ENCODE measurements at regions not wholly inside any gene's neighbourhood (a gene's known extent, or its start where the extent isn't known, plus 50 kb on each side); places are given as distances from the start of the nearest gene placed in this dataset.

- H3K36me3 ChIP-seq (replicated peaks; ENCODE audit: control insufficient read depth, insufficient read depth, low read length), result no peaks in the 10 kb centered on the region
- H3K27me3 ChIP-seq (ENCODE audit: control insufficient read depth, insufficient read depth, low read length), result no peaks in the 10 kb centered on the region
- no peak for DNase-seq
- no peak overlapping the region for H3K4me3 ChIP-seq (ENCODE audit: insufficient read depth, low read depth, low read length)
Observed at GRCh38 chr9:110110154-110110553, 97.8 kb downstream of the C9orf152 start.

- no peak for DNase-seq
- Histone ChIP-seq H3K4me3 (ENCODE audit: insufficient read depth, low read depth, low read length) (no peak overlapping the region), H3K36me3 (replicated peaks; ENCODE audit: control insufficient read depth, insufficient read depth, low read length) (no peaks in the 10 kb centered on the region), H3K27me3 (ENCODE audit: control insufficient read depth, insufficient read depth, low read length) (no peaks in the 10 kb centered on the region)
Observed at GRCh38 chr9:110111868-110112267, 96.1 kb downstream of the C9orf152 start.

GRCh38 chr9:110112792-110113191 is 95.2 kb downstream of the C9orf152 start:
- Histone ChIP-seq H3K4me3 (ENCODE audit: insufficient read depth, low read depth, low read length) (no peak overlapping the region), H3K36me3 (replicated peaks; ENCODE audit: control insufficient read depth, insufficient read depth, low read length) (no peaks in the 10 kb centered on the region), H3K27me3 (ENCODE audit: control insufficient read depth, insufficient read depth, low read length) (no peaks in the 10 kb centered on the region)
- DNase-seq, result no peak

- Histone ChIP-seq H3K36me3 (replicated peaks; ENCODE audit: control insufficient read depth, insufficient read depth, low read length) (no peaks in the 10 kb centered on the region), H3K27me3 (ENCODE audit: control insufficient read depth, insufficient read depth, low read length) (no peaks in the 10 kb centered on the region), H3K4me3 (ENCODE audit: insufficient read depth, low read depth, low read length) (no peak overlapping the region)
- no peak for DNase-seq
Observed at GRCh38 chr9:110114086-110114858, 93.7 kb downstream of the C9orf152 start.

GRCh38 chr9:110114859-110115201 is 93.1 kb downstream of the C9orf152 start:
- H3K36me3 ChIP-seq (replicated peaks; ENCODE audit: control insufficient read depth, insufficient read depth, low read length), result no peaks in the 10 kb centered on the region
- H3K4me3 ChIP-seq (ENCODE audit: insufficient read depth, low read depth, low read length), result no peak overlapping the region
- DNase-seq, result peak; percentile 38
- H3K27me3 ChIP-seq (ENCODE audit: control insufficient read depth, insufficient read depth, low read length), result no peaks in the 10 kb centered on the region

GRCh38 chr9:110115341-110115820 is 92.6 kb downstream of the C9orf152 start:
- no peaks in the 10 kb centered on the region for H3K36me3 ChIP-seq (replicated peaks; ENCODE audit: control insufficient read depth, insufficient read depth, low read length)
- DNase-seq, result no peak
- H3K4me3 ChIP-seq (ENCODE audit: insufficient read depth, low read depth, low read length), result no peak overlapping the region
- H3K27me3 ChIP-seq (ENCODE audit: control insufficient read depth, insufficient read depth, low read length), result no peaks in the 10 kb centered on the region

- no peaks in the 10 kb centered on the region for H3K36me3 ChIP-seq (replicated peaks; ENCODE audit: control insufficient read depth, insufficient read depth, low read length)
- H3K4me3 ChIP-seq (ENCODE audit: insufficient read depth, low read depth, low read length), result no peak overlapping the region
- no peaks in the 10 kb centered on the region for H3K27me3 ChIP-seq (ENCODE audit: control insufficient read depth, insufficient read depth, low read length)
- DNase-seq, result no peak
Observed at GRCh38 chr9:110115826-110116542, 92.0 kb downstream of the C9orf152 start.

GRCh38 chr9:110116543-110116885 is 91.4 kb downstream of the C9orf152 start:
- no peaks in the 10 kb centered on the region for H3K27me3 ChIP-seq (ENCODE audit: control insufficient read depth, insufficient read depth, low read length)

GRCh38 chr9:110121170-110121569 is 86.8 kb downstream of the C9orf152 start:
- no peaks in the 10 kb centered on the region for H3K27me3 ChIP-seq (ENCODE audit: control insufficient read depth, insufficient read depth, low read length)
- DNase-seq, result no peak
- no peaks in the 10 kb centered on the region for H3K36me3 ChIP-seq (replicated peaks; ENCODE audit: control insufficient read depth, insufficient read depth, low read length)
- no peak overlapping the region for H3K4me3 ChIP-seq (ENCODE audit: insufficient read depth, low read depth, low read length)

More at GRCh38 chr9:110116543-110116885, 91.4 kb downstream of the C9orf152 start:
- Histone ChIP-seq H3K4me3 (ENCODE audit: insufficient read depth, low read depth, low read length) (no peak overlapping the region), H3K36me3 (replicated peaks; ENCODE audit: control insufficient read depth, insufficient read depth, low read length) (no peaks in the 10 kb centered on the region)
- DNase-seq, result no peak

- H3K27me3 ChIP-seq (ENCODE audit: control insufficient read depth, insufficient read depth, low read length), result no peaks in the 10 kb centered on the region
- no peak for DNase-seq
- H3K4me3 ChIP-seq (ENCODE audit: insufficient read depth, low read depth, low read length), result no peak overlapping the region
- no peaks in the 10 kb centered on the region for H3K36me3 ChIP-seq (replicated peaks; ENCODE audit: control insufficient read depth, insufficient read depth, low read length)
Observed at GRCh38 chr9:110123341-110124095, 84.4 kb downstream of the C9orf152 start.

- H3K4me3 ChIP-seq (ENCODE audit: insufficient read depth, low read depth, low read length), result no peak overlapping the region
- no peak for DNase-seq
- H3K36me3 ChIP-seq (replicated peaks; ENCODE audit: control insufficient read depth, insufficient read depth, low read length), result no peaks in the 10 kb centered on the region
- no peaks in the 10 kb centered on the region for H3K27me3 ChIP-seq (ENCODE audit: control insufficient read depth, insufficient read depth, low read length)
Observed at GRCh38 chr9:110124439-110124838, 83.5 kb downstream of the C9orf152 start.

- peak; percentile 71 for DNase-seq
Observed at GRCh38 chr9:110125207-110125751, 82.7 kb downstream of the C9orf152 start.

GRCh38 chr9:110125763-110126351 is 82.1 kb downstream of the C9orf152 start:
- H3K4me3 ChIP-seq (ENCODE audit: insufficient read depth, low read depth, low read length), result no peak overlapping the region
- DNase-seq, result no peak
- no peaks in the 10 kb centered on the region for H3K27me3 ChIP-seq (ENCODE audit: control insufficient read depth, insufficient read depth, low read length)
- H3K36me3 ChIP-seq (replicated peaks; ENCODE audit: control insufficient read depth, insufficient read depth, low read length), result no peaks in the 10 kb centered on the region

More at GRCh38 chr9:110125207-110125751, 82.7 kb downstream of the C9orf152 start:
- H3K36me3 ChIP-seq (replicated peaks; ENCODE audit: control insufficient read depth, insufficient read depth, low read length), result no peaks in the 10 kb centered on the region
- H3K27me3 ChIP-seq (ENCODE audit: control insufficient read depth, insufficient read depth, low read length), result no peaks in the 10 kb centered on the region
- H3K4me3 ChIP-seq (ENCODE audit: insufficient read depth, low read depth, low read length), result no peak overlapping the region

GRCh38 chr9:110126499-110126941 is 81.4 kb downstream of the C9orf152 start:
- no peaks in the 10 kb centered on the region for H3K27me3 ChIP-seq (ENCODE audit: control insufficient read depth, insufficient read depth, low read length)
- no peak overlapping the region for H3K4me3 ChIP-seq (ENCODE audit: insufficient read depth, low read depth, low read length)
- no peaks in the 10 kb centered on the region for H3K36me3 ChIP-seq (replicated peaks; ENCODE audit: control insufficient read depth, insufficient read depth, low read length)
- DNase-seq, result no peak

Data from H7 (cell line).